HepG2 (cell line): ENCODE measurements at regions not wholly inside any gene's neighbourhood (a gene's known extent, or its start where the extent isn't known, plus 50 kb on each side); places are given as distances from the start of the nearest gene placed in this dataset.

Experiments used
- ATAC-seq: fragments of 200-7000 bp; cut with Tn5 transposase; 3 replicates; pipeline ENCODE4 v1.9.1; 2020; ENCODE audit warnings: mild to moderate bottlenecking, moderate library complexity
- BruUV-seq: library from RNA; stranded (reverse); fragments of 400-500 nt; replicated peaks from 2 replicates; lab custom pipeline; 2021; lab: Mats Ljungman, UMichigan
- CTCF ChIA-PET: fragments of 300-600 bp; formaldehyde crosslinking; extraction: SDS; loops from one replicate; lab custom pipeline; 2021; ENCODE audit warnings: low total read pairs, inconsistent platforms, low intra/inter-chr PET ratio; lab: Yijun Ruan, JAX
- POLR2A ChIA-PET: fragments of 350-600 bp; sonication (Branson Sonifier 250); formaldehyde crosslinking; loops from one replicate; lab custom pipeline; 2020; ENCODE audit warnings: antibody characterized with exemption, inconsistent platforms; lab: Yijun Ruan, JAX
- DNase-seq: peaks from one replicate; pipeline ENCODE4 v3.0.0-alpha.2; 2015; ENCODE audit warnings: low spot score
- FAIRE-seq: peaks from 3 replicates; lab custom pipeline; 2011; peaks lifted over from hg19 to GRCh38; lab: Jason Lieb, UNC
- H2AFZ ChIP-seq: one replicate; pipeline ENCODE4 v1.6.1; 2011; ENCODE audit warnings: low read length, inconsistent platforms
- H3K27ac ChIP-seq: fragments of 300-600 bp; 3 replicates; pipeline ENCODE4 v1.8.0; 2011; ENCODE audit warnings: mixed run types, mild to moderate bottlenecking, mixed read lengths, low read length, inconsistent platforms; ENCODE audit not compliant: insufficient read depth; ENCODE audit errors: extremely low read length
- H3K27me3 ChIP-seq, 2 experiments: fragments of 200-600 bp in 1 of 2; 2 replicates in 1 of 2; 3 replicates in 1 of 2; pipeline versions ENCODE4 v1.6.0 to v1.8.0; 2011; ENCODE audit warnings: low read length in 2 of 2, mild to moderate bottlenecking in 2 of 2, moderate library complexity in 2 of 2, inconsistent platforms in 1 of 2; ENCODE audit not compliant: insufficient read depth in 2 of 2, control insufficient read depth in 1 of 2
- H3K36me3 ChIP-seq, 2 experiments: fragments of 200-600 bp in 1 of 2; replicated peaks in 1 of 2; 2 replicates in 1 of 2; 3 replicates in 1 of 2; pipeline versions ENCODE4 v1.5.1 to v1.8.0; 2011; ENCODE audit warnings: low read length in 2 of 2, inconsistent platforms in 1 of 2; ENCODE audit not compliant: insufficient read depth in 2 of 2, control insufficient read depth in 1 of 2
- H3K4me1 ChIP-seq: 2 replicates; pipeline ENCODE4 v1.5.1; 2012; ENCODE audit warnings: low read length, inconsistent platforms; ENCODE audit not compliant: insufficient read depth
- H3K4me2 ChIP-seq: 2 replicates; pipeline ENCODE4 v1.6.0; 2011; ENCODE audit warnings: low read depth, low read length, inconsistent platforms
- H3K4me3 ChIP-seq, 3 experiments: fragments of 200-600 bp in 1 of 3; sonication (generic), shearing (Covaris generic) in 1 of 3; replicated peaks in 1 of 3; 2 replicates each; pipeline ENCODE4 v1.5.1; 2011 to 2016; ENCODE audit warnings: low read length in 3 of 3, inconsistent platforms in 2 of 3, low read depth in 2 of 3, mild to moderate bottlenecking in 2 of 3, control low read depth in 1 of 3, mixed read lengths in 1 of 3; ENCODE audit not compliant: insufficient read depth in 1 of 3
- H3K79me2 ChIP-seq: one replicate; pipeline ENCODE4 v1.6.1; 2011; ENCODE audit warnings: low read length, inconsistent platforms; ENCODE audit not compliant: insufficient read depth
- H3K9ac ChIP-seq: 2 replicates; pipeline ENCODE4 v1.6.0; 2011; ENCODE audit warnings: mild to moderate bottlenecking, low read depth, low read length, inconsistent platforms; ENCODE audit not compliant: insufficient read depth
- H3K9me3 ChIP-seq: 2 replicates; pipeline ENCODE4 v1.5.1; 2012; ENCODE audit warnings: mild to moderate bottlenecking, low read length
- H4K20me1 ChIP-seq: 2 replicates; pipeline ENCODE4 v1.6.0; 2011; ENCODE audit warnings: inconsistent platforms, mild to moderate bottlenecking, low read length, moderate library complexity; ENCODE audit not compliant: insufficient read depth
- CERS6 ChIP-seq: sonication (generic); formaldehyde crosslinking; IDR thresholded peaks from 2 replicates; pipeline ENCODE4 v1.5.0; 2020; ENCODE audit warnings: missing genetic modification reagents
- ELF4 ChIP-seq: sonication (generic); formaldehyde crosslinking; IDR thresholded peaks from 2 replicates; pipeline ENCODE4 v1.5.0; 2020; ENCODE audit warnings: missing genetic modification reagents, mild to moderate bottlenecking, moderate library complexity, borderline replicate concordance
- GZF1 ChIP-seq: sonication (generic); formaldehyde crosslinking; IDR thresholded peaks from 2 replicates; pipeline ENCODE4 v1.5.1; 2020; ENCODE audit warnings: mild to moderate bottlenecking, missing genetic modification reagents
- HHEX ChIP-seq: IDR thresholded peaks from 2 replicates; pipeline ENCODE4 v1.6.1; 2016; ENCODE audit warnings: control low read depth
- MTERF4 ChIP-seq: sonication (generic); formaldehyde crosslinking; IDR thresholded peaks from 2 replicates; pipeline ENCODE4 v1.8.0; 2023; ENCODE audit warnings: mild to moderate bottlenecking, missing genetic modification reagents
- PRPF4 ChIP-seq: fragments of 200-400 bp; formaldehyde crosslinking; IDR thresholded peaks from 2 replicates; pipeline ENCODE4 v1.6.1; 2016; ENCODE audit warnings: low read length, low read depth; ENCODE audit not compliant: poor library complexity, severe bottlenecking
- SALL2 ChIP-seq: sonication (generic); formaldehyde crosslinking; IDR thresholded peaks from 2 replicates; pipeline ENCODE4 v1.8.1; 2023; ENCODE audit warnings: mild to moderate bottlenecking, missing genetic modification reagents, inconsistent platforms
- TOPORS ChIP-seq: sonication (generic); formaldehyde crosslinking; IDR thresholded peaks from 2 replicates; pipeline ENCODE4 v1.8.0; 2023; ENCODE audit warnings: mild to moderate bottlenecking, missing genetic modification reagents
- ZFP36L1 ChIP-seq: sonication (generic); formaldehyde crosslinking; IDR thresholded peaks from 2 replicates; pipeline ENCODE4 v1.8.0; 2022; ENCODE audit warnings: mild to moderate bottlenecking, missing genetic modification reagents, moderate library complexity
- ZNF296 ChIP-seq: sonication (generic); formaldehyde crosslinking; conservative IDR thresholded peaks from 2 replicates; pipeline ENCODE4 v1.5.0; 2020; ENCODE audit warnings: mild to moderate bottlenecking, missing genetic modification reagents
- ZNF383 ChIP-seq: sonication (generic); formaldehyde crosslinking; IDR thresholded peaks from 2 replicates; pipeline ENCODE4 v1.4.0; 2020; ENCODE audit warnings: missing genetic modification reagents, mild to moderate bottlenecking, borderline replicate concordance
- ZNF660 ChIP-seq: sonication (generic); formaldehyde crosslinking; IDR thresholded peaks from 2 replicates; pipeline ENCODE4 v1.5.1; 2020; ENCODE audit warnings: mild to moderate bottlenecking, low read depth, missing genetic modification reagents, borderline replicate concordance
- ZNF766 ChIP-seq: sonication (generic); formaldehyde crosslinking; IDR thresholded peaks from 2 replicates; pipeline ENCODE4 v1.5.0; 2020; ENCODE audit warnings: missing genetic modification reagents, borderline replicate concordance
- WGBS: methylation state at CpG from one replicate; pipeline ENCODE4 v1.1.6; 2017; ENCODE audit warnings: low lambda C conversion rate; 5-methylcytosine and 5-hydroxymethylcytosine counted together
- in situ Hi-C: cut with HindIII; loops from 2 replicates; pipeline ENCODE4 v1.10.0; 2017; ENCODE audit warnings: low pct_unique_long_range_greater_than_20kb; ENCODE audit not compliant: extremely low pct_ligation_motif_present
- intact Hi-C: fragments of 100-400 bp; cut with micrococcal nuclease; formaldehyde crosslinking; loops from one replicate; pipeline ENCODE4 v1.10.0; 2022; ENCODE audit not compliant: unreplicated experiment
- TF ChIP-seq, protein P1 (sequence below): sonication (generic); formaldehyde crosslinking; IDR thresholded peaks from 2 replicates; pipeline ENCODE4 v1.5.1; 2020; ENCODE audit warnings: missing genetic modification reagents, mild to moderate bottlenecking, borderline replicate concordance
- TF ChIP-seq, protein P2 (sequence below): sonication (generic); formaldehyde crosslinking; IDR thresholded peaks from 2 replicates; pipeline ENCODE4 v1.9.0; 2021; ENCODE audit warnings: missing genetic modification reagents, borderline replicate concordance

DNA sequence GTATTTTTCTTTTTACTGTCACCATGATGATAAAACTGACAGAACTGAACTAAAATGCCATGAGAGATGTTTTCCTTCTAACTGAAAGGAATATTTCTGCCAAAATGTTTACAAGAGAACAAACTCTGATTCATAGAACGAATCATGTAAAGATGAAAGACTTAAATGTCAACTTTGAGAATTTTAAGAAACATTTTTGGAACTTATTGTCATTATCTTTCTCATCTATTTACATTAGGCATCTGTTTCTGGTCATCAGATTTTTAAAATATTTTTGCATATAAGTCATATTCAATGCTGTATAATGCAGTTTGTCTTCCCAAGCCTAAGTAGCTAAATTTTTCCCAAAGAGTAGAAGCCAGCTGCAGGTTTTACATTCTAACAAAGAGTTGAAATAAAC, 358.5 kb downstream of the TFEC start:
- H3K36me3 ChIP-seq = no peaks in the 10 kb centered on the region
- TF ChIP-seq, protein P1, sequence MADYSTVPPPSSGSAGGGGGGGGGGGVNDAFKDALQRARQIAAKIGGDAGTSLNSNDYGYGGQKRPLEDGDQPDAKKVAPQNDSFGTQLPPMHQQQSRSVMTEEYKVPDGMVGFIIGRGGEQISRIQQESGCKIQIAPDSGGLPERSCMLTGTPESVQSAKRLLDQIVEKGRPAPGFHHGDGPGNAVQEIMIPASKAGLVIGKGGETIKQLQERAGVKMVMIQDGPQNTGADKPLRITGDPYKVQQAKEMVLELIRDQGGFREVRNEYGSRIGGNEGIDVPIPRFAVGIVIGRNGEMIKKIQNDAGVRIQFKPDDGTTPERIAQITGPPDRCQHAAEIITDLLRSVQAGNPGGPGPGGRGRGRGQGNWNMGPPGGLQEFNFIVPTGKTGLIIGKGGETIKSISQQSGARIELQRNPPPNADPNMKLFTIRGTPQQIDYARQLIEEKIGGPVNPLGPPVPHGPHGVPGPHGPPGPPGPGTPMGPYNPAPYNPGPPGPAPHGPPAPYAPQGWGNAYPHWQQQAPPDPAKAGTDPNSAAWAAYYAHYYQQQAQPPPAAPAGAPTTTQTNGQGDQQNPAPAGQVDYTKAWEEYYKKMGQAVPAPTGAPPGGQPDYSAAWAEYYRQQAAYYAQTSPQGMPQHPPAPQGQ (CRISPR knock-in tag) = no peak
- no peak for TF ChIP-seq ZNF296 (CRISPR knock-in tag)
- no peak for TF ChIP-seq TOPORS (CRISPR knock-in tag)
- TF ChIP-seq HHEX (CRISPR knock-in tag) = no peak
- TF ChIP-seq ELF4 (CRISPR knock-in tag) = no peak
- no peak for TF ChIP-seq SALL2 (CRISPR knock-in tag)
- TF ChIP-seq, protein P2, sequence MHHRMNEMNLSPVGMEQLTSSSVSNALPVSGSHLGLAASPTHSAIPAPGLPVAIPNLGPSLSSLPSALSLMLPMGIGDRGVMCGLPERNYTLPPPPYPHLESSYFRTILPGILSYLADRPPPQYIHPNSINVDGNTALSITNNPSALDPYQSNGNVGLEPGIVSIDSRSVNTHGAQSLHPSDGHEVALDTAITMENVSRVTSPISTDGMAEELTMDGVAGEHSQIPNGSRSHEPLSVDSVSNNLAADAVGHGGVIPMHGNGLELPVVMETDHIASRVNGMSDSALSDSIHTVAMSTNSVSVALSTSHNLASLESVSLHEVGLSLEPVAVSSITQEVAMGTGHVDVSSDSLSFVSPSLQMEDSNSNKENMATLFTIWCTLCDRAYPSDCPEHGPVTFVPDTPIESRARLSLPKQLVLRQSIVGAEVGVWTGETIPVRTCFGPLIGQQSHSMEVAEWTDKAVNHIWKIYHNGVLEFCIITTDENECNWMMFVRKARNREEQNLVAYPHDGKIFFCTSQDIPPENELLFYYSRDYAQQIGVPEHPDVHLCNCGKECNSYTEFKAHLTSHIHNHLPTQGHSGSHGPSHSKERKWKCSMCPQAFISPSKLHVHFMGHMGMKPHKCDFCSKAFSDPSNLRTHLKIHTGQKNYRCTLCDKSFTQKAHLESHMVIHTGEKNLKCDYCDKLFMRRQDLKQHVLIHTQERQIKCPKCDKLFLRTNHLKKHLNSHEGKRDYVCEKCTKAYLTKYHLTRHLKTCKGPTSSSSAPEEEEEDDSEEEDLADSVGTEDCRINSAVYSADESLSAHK (CRISPR knock-in tag) = no peak
- no peak for TF ChIP-seq CERS6 (CRISPR knock-in tag)
- no peak for TF ChIP-seq GZF1 (CRISPR knock-in tag)
- no peak for TF ChIP-seq ZNF766 (CRISPR knock-in tag)
- no peak for TF ChIP-seq ZFP36L1 (CRISPR knock-in tag)
- TF ChIP-seq PRPF4 = no peak
- no peak for TF ChIP-seq ZNF660 (CRISPR knock-in tag)
- TF ChIP-seq ZNF383 (CRISPR knock-in tag) = no peak
- TF ChIP-seq MTERF4 = no peak
- FAIRE-seq (no peak), DNase-seq (no peak), ATAC-seq (no peak)
- 13% methylated on average over 1 of the region's 1 CpG for WGBS
- H3K9me3 ChIP-seq = no peaks in the 10 kb centered on the region
- ChIA-PET POLR2A (no interaction called here), CTCF (no interaction called here)
- BruUV-seq = no TSS peak
- H3K4me1 ChIP-seq = peaks cover 9% of the 10 kb centered on the region
- no peak overlapping the region for H3K4me2 ChIP-seq
- in situ Hi-C loops = no loop called here
- no peak overlapping the region for H2AFZ ChIP-seq
- H3K79me2 ChIP-seq = no peaks in the 10 kb centered on the region
- no peaks in the 10 kb centered on the region for H4K20me1 ChIP-seq
- no peak overlapping the region for H3K27ac ChIP-seq
- H3K27me3 ChIP-seq = no peaks in the 10 kb centered on the region
- no peak overlapping the region for H3K9ac ChIP-seq
- intact Hi-C loops = no loop called here
- no peak overlapping the region for H3K4me3 ChIP-seq
